Cerebellar cortex (tissue), 1 donor: ENCODE measurements at regions not wholly inside any gene's neighbourhood (a gene's known extent, or its start where the extent isn't known, plus 50 kb on each side); places are given as distances from the start of the nearest gene placed in this dataset.

Experiments
- DNase-seq: peaks from one replicate; pipeline ENCODE4 v3.0.0-alpha.2; 2015; ENCODE audit warnings: low spot score

- DNase-seq = no peak
Measured at GRCh38 chr5:77157732-77158532, 52.5 kb upstream of the PDE8B start.

- DNase-seq = no peak
Measured at GRCh38 chr5:77156379-77156778, 54.1 kb upstream of the PDE8B start.

GRCh38 chr5:77155179-77155785 is 55.2 kb upstream of the PDE8B start:
- DNase-seq = no peak

GRCh38 chr5:77152441-77152840 is 58.0 kb upstream of the PDE8B start:
- DNase-seq = no peak

- DNase-seq = no peak
Measured at GRCh38 chr5:77151501-77151900, 59.0 kb upstream of the PDE8B start.

GRCh38 chr5:77146896-77147295 is 59.8 kb upstream of the ZBED3 start:
- DNase-seq = no peak

GRCh38 chr5:77145666-77146065 is 58.6 kb upstream of the ZBED3 start:
- DNase-seq = no peak

GRCh38 chr5:77144837-77145139 is 57.7 kb upstream of the ZBED3 start:
- DNase-seq = no peak

- peak; percentile 85 for DNase-seq
Measured at GRCh38 chr5:77143998-77144836, 57.1 kb upstream of the ZBED3 start.

GRCh38 chr5:77140350-77140749 is 53.3 kb upstream of the ZBED3 start:
- no peak for DNase-seq

GRCh38 chr5:77139001-77139400 is 51.9 kb upstream of the ZBED3 start:
- DNase-seq = no peak
